GM12872 (cell line): ENCODE measurements at regions not wholly inside any gene's neighbourhood (a gene's known extent, or its start where the extent isn't known, plus 50 kb on each side); places are given as distances from the start of the nearest gene placed in this dataset.

Experiments
- TF ChIP-seq, protein P1 (sequence below): IDR thresholded peaks from 3 replicates; pipeline ENCODE4 v1.5.1; 2011; ENCODE audit warnings: low read depth, mild to moderate bottlenecking, low read length, moderate library complexity; ENCODE audit not compliant: insufficient read depth

DNA sequence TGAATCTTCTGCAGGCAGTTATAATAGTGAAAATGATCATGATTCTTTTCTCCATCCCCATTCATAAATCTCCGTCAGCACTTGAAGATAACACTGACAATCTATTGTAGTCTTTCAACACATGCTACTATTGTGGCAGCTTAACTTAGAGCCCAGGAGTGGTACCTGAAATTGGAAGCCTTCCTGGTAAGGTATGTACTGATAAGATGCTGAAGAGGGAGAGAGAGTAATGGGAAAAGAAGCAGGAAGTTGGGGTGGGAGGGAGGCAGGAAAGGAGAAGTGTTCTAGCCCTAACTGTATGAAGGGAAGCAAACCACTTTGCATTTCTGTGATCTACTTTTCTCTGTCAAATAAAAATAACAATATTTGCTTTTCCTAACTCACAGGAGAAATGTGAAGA is 197.4 kb upstream of the RORA start:
- TF ChIP-seq, protein P1, sequence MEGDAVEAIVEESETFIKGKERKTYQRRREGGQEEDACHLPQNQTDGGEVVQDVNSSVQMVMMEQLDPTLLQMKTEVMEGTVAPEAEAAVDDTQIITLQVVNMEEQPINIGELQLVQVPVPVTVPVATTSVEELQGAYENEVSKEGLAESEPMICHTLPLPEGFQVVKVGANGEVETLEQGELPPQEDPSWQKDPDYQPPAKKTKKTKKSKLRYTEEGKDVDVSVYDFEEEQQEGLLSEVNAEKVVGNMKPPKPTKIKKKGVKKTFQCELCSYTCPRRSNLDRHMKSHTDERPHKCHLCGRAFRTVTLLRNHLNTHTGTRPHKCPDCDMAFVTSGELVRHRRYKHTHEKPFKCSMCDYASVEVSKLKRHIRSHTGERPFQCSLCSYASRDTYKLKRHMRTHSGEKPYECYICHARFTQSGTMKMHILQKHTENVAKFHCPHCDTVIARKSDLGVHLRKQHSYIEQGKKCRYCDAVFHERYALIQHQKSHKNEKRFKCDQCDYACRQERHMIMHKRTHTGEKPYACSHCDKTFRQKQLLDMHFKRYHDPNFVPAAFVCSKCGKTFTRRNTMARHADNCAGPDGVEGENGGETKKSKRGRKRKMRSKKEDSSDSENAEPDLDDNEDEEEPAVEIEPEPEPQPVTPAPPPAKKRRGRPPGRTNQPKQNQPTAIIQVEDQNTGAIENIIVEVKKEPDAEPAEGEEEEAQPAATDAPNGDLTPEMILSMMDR = no peak

DNA sequence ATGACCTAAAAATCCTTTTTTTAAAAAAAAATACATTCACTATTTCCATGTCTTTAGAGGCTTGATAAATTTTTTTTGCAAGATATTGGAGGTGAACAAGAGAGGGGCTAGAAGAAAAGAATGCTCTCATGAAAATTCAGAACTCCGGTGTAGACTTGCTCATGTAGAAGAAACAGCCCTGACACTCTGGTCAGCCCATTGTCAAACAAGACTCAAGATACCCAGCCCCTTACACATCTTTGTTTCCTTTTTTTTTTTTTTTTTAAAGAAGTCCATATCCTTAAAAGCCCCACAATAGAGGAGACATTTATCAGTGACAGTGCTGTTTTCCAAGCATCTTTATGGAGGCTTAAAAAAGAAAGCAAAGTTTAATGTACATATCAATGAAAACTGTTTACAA is 196.8 kb upstream of the RORA start:
- TF ChIP-seq, protein P1 = no peak

DNA sequence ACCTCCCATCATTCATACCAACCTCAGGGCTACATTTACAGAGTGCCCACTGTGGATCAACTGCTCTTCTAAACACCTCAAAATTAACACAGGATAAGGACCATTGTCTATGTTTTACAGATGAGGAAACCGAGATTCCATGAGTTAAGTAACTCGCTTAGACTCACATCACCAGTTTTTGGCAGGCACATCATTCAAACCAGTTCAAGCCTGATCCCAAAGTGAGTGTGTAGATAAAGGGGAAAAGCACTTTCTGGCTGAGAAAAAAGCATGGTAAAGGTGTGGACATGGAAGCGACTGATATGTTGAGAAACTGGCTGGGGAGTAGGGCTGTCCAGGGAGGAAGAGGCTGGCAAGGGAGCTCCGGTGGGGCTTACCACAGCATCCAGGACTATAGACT is 193.7 kb upstream of the RORA start:
- TF ChIP-seq, protein P1 = no peak

DNA sequence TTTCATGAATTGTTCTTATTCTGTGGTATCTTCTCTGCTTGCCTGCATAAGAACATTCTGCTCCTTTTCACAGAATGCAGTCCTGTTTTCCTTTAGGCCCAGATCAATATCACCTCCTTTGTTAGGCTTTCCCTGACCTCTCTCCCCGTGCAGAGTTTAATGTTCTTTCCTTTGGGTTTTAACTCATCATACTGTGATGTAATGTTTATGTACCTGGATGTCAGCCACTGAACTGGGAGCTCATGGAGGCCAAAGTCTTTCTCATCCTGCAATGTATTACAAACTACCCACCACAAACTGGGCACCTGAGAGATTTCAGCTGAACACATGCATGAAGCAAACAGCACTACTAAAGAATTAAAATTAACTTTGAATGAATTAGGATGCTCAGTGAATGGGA is 192.8 kb upstream of the RORA start:
- TF ChIP-seq, protein P1 = no peak

DNA sequence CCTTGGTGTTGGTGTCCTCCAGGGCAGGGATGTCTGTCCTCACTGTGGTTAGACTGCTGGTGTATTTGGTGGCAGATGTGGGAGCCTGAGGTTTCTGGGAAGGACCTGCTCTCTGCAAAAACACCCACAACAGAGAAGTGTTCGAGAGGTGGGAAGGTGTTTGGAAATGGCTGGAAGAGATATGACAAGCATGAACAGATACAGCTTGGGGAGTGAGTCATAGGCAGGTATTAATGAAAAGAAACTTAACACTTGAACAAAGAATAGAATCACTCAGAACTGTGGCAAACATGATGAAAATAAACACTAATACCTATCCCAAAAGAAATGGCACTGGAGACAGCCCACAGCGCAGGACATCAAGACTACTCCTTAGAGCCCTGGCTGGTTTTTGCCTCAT is 192.4 kb upstream of the RORA start:
- TF ChIP-seq, protein P1 = no peak

DNA sequence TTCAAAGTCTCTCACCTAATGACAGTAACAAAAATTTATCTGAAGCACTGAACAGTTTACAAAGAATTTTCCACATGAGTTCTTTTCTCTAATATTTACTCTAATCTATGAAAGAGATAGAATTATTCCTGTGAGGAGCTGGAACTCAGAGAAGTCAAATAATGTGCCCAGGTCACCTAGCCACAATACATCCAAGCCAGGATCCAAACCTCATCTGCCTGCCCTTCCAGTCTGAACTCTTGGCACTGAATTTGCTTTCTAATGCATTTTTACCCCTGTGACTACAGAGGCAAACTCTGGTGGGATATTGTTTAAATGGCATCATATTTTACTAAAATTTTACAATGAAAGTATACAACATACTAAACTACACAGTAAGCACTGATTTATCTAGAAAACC is 191.4 kb upstream of the RORA start:
- TF ChIP-seq, protein P1 = no peak

DNA sequence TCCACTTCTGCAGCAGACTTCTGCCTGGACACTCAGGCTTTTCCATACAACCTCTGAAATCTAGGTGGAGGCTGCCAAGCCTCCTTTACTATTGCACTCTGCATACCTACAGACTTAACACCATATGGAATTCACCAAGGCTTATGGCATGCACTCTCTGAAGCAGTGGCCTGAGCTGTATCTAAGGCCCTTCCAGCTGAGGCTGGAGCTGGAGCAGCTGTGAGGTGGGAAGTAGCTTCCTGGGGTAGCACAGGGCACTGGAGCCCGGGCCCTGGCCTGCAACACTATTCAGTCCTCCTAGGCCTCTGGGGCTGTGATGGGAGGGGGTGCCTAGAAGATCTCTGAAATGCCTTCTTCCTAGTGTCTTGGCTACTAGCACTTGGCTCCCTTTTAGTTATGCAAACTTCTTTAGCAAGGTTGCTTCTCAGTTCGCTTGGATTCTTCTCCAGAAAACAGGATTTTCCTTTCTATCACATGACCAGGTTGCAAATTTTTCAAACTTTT is 186.6 kb upstream of the RORA start:
- TF ChIP-seq, protein P1 = no peak
